GM21786 (cell line): ENCODE measurements at regions not wholly inside any gene's neighbourhood (a gene's known extent, or its start where the extent isn't known, plus 50 kb on each side); places are given as distances from the start of the nearest gene placed in this dataset.
"Not testable (repeated sequence)": the region's sequence is repeated elsewhere in the genome, so short reads cannot be mapped to it uniquely, and the experiment has no call there.

ENCODE experiments used
- ATAC-seq: cut with Tn5 transposase; IDR thresholded peaks from one replicate; pipeline ENCODE4 v1.9.1; 2021; ENCODE audit not compliant: unreplicated experiment

DNA sequence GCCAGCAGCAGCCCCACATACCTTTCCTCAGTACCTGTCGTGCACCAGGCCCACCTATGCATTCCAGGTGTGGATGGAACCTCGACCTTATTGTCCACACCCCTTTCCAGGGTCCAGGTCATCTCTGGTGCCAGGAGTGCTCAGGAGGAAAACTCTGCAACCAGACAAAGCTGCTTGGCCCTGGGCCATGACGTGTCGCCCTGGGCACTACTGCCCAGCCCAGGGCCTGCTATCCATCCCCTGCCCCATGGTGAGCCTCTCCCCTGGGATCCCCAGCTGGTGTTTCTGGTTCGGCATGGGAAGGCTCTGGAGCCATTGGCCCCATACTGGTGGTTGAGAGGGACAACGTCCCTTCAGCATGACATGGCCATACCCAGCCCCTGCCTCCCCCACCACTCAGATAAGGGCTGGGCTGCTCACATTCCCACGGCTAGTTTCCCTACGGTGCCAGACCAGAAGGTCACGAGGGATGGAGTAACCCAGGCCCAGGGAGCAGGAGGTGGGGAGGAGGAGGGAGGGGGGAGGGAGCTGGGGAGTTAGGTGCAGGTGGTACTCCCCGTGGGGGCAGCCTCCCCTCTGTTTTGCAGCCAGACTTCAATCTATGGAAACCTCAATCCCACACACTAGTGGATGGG lies 123.2 kb upstream of the MTLN start:
- not testable (repeated sequence) for ATAC-seq

- not testable (repeated sequence) for ATAC-seq
These were observed 121.1 kb upstream of the MTLN start for GRCh38 chr2:110333114-110334095.

GRCh38 chr2:110331625-110332024 lies 119.3 kb upstream of the MTLN start:
- ATAC-seq = not testable (repeated sequence)

DNA sequence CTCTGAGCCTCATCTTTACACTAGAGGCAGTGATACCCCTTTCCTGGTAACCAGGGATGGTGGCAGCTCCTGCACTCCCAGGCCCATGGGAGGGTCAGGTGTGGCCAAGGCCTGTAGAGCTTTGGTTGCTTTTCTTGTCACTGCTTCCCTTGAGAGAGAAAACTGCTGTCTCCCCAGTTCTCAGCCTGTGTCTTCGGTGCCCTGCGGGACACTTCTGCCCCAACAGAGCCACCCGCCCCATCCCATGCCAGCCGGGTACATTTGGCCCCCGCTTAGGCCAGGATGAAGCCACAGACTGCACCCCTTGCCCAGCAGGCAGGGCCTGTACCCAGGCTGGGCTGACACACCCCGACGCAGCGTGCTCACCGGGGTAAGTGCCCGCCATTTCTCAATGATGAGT lies 117.4 kb upstream of the MTLN start:
- ATAC-seq = not testable (repeated sequence)

GRCh38 chr2:110329158-110329557 lies 116.8 kb upstream of the MTLN start:
- not testable (repeated sequence) for ATAC-seq

DNA sequence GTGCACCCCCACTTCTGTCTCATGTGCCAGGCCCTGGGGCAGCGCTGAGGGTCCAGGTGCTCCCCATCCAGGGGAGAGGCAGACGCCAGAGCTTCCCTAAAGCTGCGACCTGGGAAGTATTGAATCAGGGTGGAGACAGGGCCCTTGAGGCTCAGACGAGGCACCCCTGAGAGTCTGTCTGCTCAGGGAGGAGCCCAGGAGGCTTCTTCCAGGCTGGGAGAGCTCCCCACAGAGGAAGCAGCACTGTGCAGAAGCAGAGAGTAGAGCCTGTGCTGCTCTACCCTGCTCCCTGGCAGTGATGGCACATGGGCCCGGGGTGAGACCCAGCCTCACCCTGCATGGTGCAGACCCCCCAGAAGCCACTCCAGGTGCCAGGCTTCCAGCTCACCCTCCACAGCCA lies 116.3 kb upstream of the MTLN start:
- not testable (repeated sequence) for ATAC-seq

DNA sequence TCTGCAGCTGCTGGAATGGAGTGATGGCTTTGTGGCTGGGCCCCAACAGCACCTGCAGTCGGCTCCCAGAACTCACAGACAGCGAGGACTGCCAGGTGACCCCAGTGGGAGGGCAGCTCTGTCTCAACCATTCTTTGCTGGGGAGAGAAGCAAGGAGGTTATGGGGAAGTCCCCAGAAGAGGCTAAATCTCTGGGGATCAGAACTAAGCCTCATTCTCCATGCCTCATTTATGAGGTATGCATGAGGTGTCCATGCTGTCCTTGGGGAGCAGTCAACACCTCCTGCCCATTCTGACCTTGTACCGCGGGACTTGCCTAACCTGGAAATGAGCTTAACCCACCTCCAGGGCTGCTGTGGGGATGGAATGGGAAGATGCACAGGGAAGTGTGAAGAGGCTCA lies 111.5 kb upstream of the MTLN start:
- ATAC-seq = not testable (repeated sequence)

DNA sequence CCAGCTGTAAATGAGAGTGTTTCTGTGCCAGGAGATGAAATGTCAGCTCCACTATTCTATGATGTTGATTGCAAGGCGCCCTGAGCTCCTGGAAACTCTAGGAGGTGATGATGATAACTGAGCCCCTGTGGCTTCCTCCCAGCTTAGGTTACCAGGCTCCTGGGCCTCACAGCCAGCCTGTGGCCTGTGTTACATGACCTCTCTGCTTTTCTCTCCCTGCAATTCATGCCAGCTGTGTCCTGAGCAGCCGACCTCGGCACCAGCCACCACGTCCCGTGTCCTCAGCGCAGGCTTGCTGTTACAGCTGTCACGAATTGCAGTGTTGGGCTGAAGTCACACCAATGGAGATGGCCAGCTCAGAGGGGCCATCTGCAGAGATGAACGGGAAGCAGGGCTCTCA lies 110.2 kb upstream of the MTLN start:
- not testable (repeated sequence) for ATAC-seq

GRCh38 chr2:110320834-110321563 lies 108.7 kb upstream of the MTLN start:
- not testable (repeated sequence) for ATAC-seq

- ATAC-seq = not testable (repeated sequence)
These were observed 106.6 kb upstream of the MTLN start for GRCh38 chr2:110318898-110319297.

- not testable (repeated sequence) for ATAC-seq
These were observed 105.0 kb upstream of the MTLN start for GRCh38 chr2:110317377-110317776.

DNA sequence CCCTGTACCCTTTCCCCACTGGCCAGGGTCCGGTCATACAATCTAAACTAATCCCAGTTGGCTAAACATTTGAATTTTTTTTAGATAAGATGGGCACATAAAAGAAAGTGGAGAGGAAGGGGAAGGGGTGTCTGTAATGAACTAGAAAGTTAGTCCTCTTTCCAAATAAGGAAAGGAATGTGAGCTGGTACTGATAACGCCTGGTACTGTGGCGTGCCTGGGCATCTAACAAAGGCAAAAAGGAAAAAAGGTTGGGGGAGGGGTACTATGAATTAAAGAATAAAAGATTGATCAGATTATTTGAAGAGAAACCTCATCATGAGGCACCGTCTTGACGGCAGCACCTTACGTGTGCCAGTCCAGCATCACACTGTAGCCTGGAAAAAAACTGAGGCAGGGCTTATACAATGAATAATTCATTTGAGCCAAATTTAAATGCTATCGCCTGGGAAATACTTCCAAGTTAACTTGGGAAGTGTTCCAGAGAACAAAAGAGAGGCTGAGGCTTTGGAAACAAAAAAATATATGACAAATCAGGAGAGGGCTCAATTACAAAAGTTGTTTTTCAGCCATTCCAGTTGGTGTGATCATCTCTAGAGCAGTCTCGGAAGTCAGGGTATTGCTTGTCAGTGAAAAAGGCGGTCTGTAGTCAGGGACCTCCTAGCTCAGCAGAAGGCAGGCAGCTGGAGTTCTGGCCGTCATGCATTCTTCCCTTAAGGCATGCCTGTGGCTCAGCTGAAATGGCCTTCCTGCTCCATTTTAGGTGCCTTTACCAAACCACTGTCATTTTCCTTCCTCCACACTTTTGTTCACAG lies 103.9 kb upstream of the MTLN start:
- ATAC-seq = not testable (repeated sequence)

DNA sequence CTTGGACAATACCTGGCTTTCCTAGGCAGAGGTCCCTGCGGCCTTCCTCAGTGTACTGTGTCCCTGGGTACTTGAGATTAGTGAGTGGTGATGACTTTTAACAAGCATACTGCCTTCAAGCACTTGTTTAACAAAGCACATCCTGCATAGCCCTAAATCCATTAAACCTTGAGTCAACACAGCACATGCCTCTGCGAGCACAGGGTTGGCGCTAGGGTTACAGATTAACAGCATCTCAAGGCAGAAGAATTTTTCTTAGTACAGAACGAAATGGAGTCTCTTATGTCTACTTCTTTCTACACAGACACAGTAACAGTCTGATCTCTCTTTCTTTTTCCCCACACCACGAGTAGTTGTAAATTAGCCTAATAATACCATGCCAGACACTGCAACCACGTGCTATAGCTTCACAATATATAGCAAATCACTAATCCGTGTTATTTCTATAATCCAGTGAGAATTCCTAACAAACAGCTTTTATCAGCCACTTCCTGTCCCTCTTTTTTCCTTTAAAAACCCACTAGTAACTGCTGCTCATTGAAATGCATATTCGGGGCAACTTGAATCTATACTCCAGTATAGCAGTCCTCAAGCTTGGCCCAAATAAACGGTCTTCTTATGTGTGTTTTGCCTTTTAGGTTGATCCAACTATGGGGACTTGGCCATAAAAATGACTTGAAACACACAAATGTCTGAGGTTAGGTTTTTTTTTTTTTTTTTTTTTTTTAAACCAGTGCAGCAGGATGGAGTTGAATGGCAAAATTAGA lies 102.9 kb upstream of the MTLN start:
- ATAC-seq = not testable (repeated sequence)

DNA sequence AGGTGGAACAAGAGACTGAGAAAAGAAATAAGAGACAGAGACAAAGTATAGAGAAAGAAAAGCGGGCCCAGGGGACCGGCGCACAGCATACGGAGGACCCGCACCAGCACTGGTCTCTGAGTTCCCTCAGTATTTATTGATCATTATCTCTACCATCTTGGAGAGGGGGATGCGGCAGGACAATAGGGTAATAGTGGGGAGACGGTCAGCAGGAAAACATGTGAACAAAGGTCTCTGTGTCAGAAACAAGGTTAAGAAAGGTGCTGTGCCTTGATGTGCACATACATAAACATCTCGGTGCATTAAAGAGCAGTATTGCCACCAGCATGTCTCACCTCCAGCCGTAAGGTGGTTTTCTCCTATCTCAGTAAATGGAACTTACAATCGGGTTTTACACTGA lies 102.1 kb upstream of the MTLN start:
- not testable (repeated sequence) for ATAC-seq

DNA sequence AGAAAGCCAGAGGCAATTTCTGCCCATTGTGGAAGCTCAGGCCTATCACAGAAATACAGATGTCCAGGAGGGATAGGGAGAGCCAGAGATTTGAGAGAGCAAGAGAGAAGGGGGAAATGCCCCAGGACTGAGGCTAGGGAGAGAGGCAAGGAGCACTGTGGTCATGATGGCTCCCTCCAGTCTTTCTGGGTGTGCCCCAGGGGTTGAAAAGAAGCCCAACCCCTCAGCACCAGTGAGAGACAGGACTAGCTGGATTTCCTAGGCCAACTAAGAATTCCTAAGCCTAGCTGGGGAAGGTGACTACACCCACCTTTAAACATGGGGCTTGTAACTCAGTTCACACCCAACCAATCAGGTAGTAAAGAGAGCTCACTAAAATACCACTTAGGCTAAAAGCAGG lies 100.7 kb upstream of the MTLN start:
- not testable (repeated sequence) for ATAC-seq

GRCh38 chr2:110311713-110312444 lies 99.5 kb upstream of the MTLN start:
- ATAC-seq = not testable (repeated sequence)

DNA sequence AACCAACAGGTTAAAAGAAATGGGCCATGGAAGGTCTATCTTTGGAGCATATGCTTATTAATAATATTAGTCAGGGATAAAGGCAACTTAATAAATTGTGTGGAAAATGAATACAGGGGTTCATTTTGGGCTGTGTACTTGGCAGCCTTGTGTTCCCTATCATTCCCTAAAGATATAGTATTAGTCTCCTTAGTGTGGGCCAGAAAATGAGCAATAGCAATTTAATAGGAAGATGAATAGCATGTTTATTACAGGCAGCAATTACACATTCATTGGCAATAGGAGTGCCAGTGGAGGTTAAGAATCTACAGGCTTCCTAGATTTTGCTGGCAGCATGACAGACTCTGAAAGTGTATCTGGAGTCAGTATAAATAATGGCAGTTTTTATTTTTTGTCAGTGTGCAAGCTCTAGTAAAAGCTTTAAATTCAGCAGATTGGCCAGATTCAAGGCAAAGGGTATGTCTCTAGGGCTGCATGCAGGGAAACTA lies 98.7 kb upstream of the MTLN start:
- not testable (repeated sequence) for ATAC-seq

DNA sequence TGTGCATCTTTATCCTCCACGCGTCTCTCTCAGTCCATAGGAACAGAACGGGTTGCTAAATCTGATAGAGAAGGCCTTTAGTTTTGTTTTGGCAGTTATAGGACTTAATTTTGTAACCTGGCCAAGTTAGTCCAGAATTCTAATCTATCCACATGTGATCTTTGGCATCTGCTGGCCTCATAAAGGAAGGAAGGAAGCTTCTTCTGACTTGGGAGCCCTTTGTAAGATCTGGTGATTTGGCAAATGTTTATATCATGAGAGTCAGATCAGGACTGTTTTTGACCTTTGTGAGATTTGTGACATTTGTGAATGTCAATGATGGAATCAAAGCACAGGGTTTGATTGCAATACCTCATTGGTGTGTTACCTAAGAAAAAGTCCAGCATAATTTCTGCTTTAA lies 96.4 kb upstream of the MTLN start:
- ATAC-seq = not testable (repeated sequence)

GRCh38 chr2:110292807-110293206 lies 80.5 kb upstream of the MTLN start:
- ATAC-seq = not testable (repeated sequence)
